DND-41 (cell line): ENCODE measurements at regions not wholly inside any gene's neighbourhood (a gene's known extent, or its start where the extent isn't known, plus 50 kb on each side); places are given as distances from the start of the nearest gene placed in this dataset.

Experiments used
- ATAC-seq: fragments of 200-7000 bp; cut with Tn5 transposase; 3 replicates; pipeline ENCODE4 v1.9.1; 2021; ENCODE audit warnings: low read depth; ENCODE audit not compliant: insufficient read depth
- DNase-seq: peaks from one replicate; pipeline ENCODE4 v3.0.0-alpha.2; 2020
- H2AFZ ChIP-seq: 2 replicates; pipeline ENCODE4 v1.6.0; 2012; ENCODE audit warnings: low read depth, low read length
- H3K27ac ChIP-seq: 2 replicates; pipeline ENCODE4 v1.5.1; 2012; ENCODE audit warnings: low read length, inconsistent platforms
- H3K27me3 ChIP-seq: fragments of 200-600 bp; sonication (generic); 2 replicates; pipeline ENCODE4 v1.6.0; 2012; ENCODE audit warnings: low read length, mild to moderate bottlenecking, inconsistent platforms; ENCODE audit not compliant: insufficient read depth, poor library complexity
- H3K36me3 ChIP-seq: 2 replicates; pipeline ENCODE4 v1.5.1; 2012; ENCODE audit warnings: low read length, inconsistent platforms; ENCODE audit not compliant: insufficient read depth
- H3K4me1 ChIP-seq: 2 replicates; pipeline ENCODE4 v1.5.1; 2012; ENCODE audit warnings: mild to moderate bottlenecking, low read length; ENCODE audit not compliant: insufficient read depth
- H3K4me2 ChIP-seq: 2 replicates; pipeline ENCODE4 v1.6.0; 2012; ENCODE audit warnings: mild to moderate bottlenecking, moderate library complexity, low read length, inconsistent platforms; ENCODE audit not compliant: insufficient read depth
- H3K4me3 ChIP-seq, 2 experiments: fragments of 200-600 bp in 1 of 2; shearing (Covaris generic) in 1 of 2; 2 replicates each; pipeline ENCODE4 v1.5.1; 2012 to 2016; ENCODE audit warnings: inconsistent platforms in 2 of 2, low read length in 2 of 2, mild to moderate bottlenecking in 2 of 2, low read depth in 1 of 2, moderate library complexity in 1 of 2
- H3K79me2 ChIP-seq: 2 replicates; pipeline ENCODE4 v1.6.0; 2012; ENCODE audit warnings: low read length, inconsistent platforms; ENCODE audit not compliant: insufficient read depth
- H3K9ac ChIP-seq: 2 replicates; pipeline ENCODE4 v1.6.0; 2012; ENCODE audit warnings: low read depth, mild to moderate bottlenecking, inconsistent platforms, low read length, moderate library complexity
- H3K9me3 ChIP-seq: 2 replicates; pipeline ENCODE4 v1.5.1; 2012; ENCODE audit warnings: low read length, moderate library complexity, mild to moderate bottlenecking, inconsistent platforms; ENCODE audit not compliant: insufficient read depth, severe bottlenecking
- H4K20me1 ChIP-seq: 2 replicates; pipeline ENCODE4 v1.6.0; 2012; ENCODE audit warnings: low read length; ENCODE audit not compliant: insufficient read depth
- CTCF ChIP-seq: IDR thresholded peaks from 2 replicates; pipeline ENCODE4 v1.5.1; 2012; ENCODE audit warnings: borderline replicate concordance, low read length, moderate library complexity, mild to moderate bottlenecking; ENCODE audit not compliant: poor library complexity, severe bottlenecking; ENCODE audit errors: extremely low read depth
- EZH2 ChIP-seq: IDR thresholded peaks from 3 replicates; pipeline ENCODE4 v1.6.1; 2012; ENCODE audit warnings: borderline replicate concordance, low read depth, mild to moderate bottlenecking, moderate library complexity, low read length, inconsistent platforms; ENCODE audit not compliant: severe bottlenecking

- DNase-seq = no peak
- Histone ChIP-seq H3K79me2 (no peaks in the 10 kb centered on the region), H3K4me3 (no peak overlapping the region), H2AFZ (no peak overlapping the region), H3K27ac (no peak overlapping the region), H3K9ac (no peak overlapping the region), H3K36me3 (peaks cover 7% of the 10 kb centered on the region; the same call in 1 of the 2 replicates), H4K20me1 (no peaks in the 10 kb centered on the region), H3K4me2 (no peak overlapping the region), H3K9me3 (peaks cover 17% of the 10 kb centered on the region), H3K4me1 (no peaks in the 10 kb centered on the region), H3K27me3 (no peaks in the 10 kb centered on the region)
- TF ChIP-seq EZH2 = no peak
- no peak for TF ChIP-seq CTCF
- ATAC-seq = no peak
These were observed 336.1 kb downstream of the ZFHX3 start for GRCh38 chr16:72711823-72712222.

GRCh38 chr16:72705801-72706200, 342.1 kb downstream of the ZFHX3 start:
- Histone ChIP-seq H3K9me3 (peaks cover 4% of the 10 kb centered on the region), H3K27me3 (no peaks in the 10 kb centered on the region), H3K36me3 (no peaks in the 10 kb centered on the region), H3K79me2 (no peaks in the 10 kb centered on the region), H3K9ac (no peak overlapping the region), H2AFZ (no peak overlapping the region), H4K20me1 (no peaks in the 10 kb centered on the region), H3K4me2 (no peak overlapping the region), H3K4me1 (no peaks in the 10 kb centered on the region), H3K4me3 (no peak overlapping the region), H3K27ac (no peak overlapping the region)
- DNase-seq (no peak), ATAC-seq (no peak)
- TF ChIP-seq EZH2 (no peak), CTCF (no peak)

- H3K9ac ChIP-seq = no peak overlapping the region
- H3K36me3 ChIP-seq = no peaks in the 10 kb centered on the region
- H3K27ac ChIP-seq = no peak overlapping the region
- H3K4me3 ChIP-seq = no peak overlapping the region
- no peak overlapping the region for H3K4me2 ChIP-seq
- TF ChIP-seq EZH2 (no peak), CTCF (no peak)
- no peak for DNase-seq
- no peak for ATAC-seq
- H3K79me2 ChIP-seq = no peaks in the 10 kb centered on the region
- H3K27me3 ChIP-seq = no peaks in the 10 kb centered on the region
- H3K4me1 ChIP-seq = no peaks in the 10 kb centered on the region
- H4K20me1 ChIP-seq = no peaks in the 10 kb centered on the region
- H2AFZ ChIP-seq = no peak overlapping the region
- H3K9me3 ChIP-seq = no peaks in the 10 kb centered on the region
These were observed 343.1 kb downstream of the ZFHX3 start for GRCh38 chr16:72704746-72705372.
